HG02852 (cell line): ENCODE measurements at regions not wholly inside any gene's neighbourhood (a gene's known extent, or its start where the extent isn't known, plus 50 kb on each side); places are given as distances from the start of the nearest gene placed in this dataset.

Experiments used
- ATAC-seq: cut with Tn5 transposase; IDR thresholded peaks from one replicate; pipeline ENCODE4 v1.9.1; 2021; ENCODE audit warnings: mild to moderate bottlenecking, moderate library complexity; ENCODE audit not compliant: unreplicated experiment

- no peak for ATAC-seq
Observed at GRCh38 chr12:97173688-97174410, 266.8 kb downstream of the NEDD1 start.

DNA sequence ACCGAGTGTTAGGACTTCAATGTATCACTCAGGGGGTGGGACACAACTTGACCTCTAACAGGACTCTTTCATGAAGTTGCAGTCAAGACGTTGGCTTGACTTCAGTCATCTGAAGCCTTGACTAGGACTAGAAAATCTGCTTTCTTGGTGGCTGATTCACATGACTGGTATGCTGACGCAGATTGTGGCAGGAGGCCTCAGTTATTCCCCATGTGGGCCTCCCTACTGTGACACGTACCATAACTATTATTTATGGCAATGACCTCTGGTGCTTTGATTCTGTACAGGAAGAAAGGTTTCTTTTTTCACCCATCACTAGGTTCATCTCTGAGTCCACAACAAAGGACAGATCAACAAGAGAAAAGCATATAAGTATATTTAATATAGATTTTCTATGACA is 270.4 kb downstream of the NEDD1 start:
- no peak for ATAC-seq

DNA sequence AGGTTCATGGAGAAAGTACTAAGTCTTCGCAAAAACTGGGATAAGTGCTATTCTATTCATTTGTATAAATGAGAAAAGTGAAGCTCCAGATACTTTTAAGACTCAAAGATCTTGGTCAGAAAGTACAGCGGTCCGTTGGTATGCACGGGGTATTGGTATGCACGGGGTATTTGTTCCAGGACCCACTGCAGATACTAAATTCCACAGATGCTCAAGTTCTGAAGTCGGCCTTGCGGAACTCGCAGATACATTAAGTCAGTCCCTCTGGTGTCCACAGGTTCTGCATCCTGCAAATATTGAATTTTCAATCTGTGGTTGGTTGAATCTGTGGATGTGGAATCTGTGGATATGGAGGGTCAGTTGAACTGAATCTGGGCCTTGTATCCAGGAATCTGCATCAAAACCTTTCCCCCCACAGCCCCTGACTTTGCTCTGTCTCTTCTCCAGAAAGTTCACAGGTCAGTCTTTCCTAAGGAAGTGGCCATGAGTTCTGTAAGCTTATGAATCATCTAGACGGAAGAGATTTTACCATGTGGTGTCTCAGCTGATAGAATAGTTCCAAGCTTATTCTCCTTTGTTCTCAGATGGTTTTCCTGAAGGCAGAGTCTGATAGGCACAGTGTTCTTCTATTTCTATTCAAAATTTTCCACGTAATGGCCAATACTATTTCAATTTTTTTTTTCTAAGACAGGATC is 274.7 kb downstream of the NEDD1 start:
- ATAC-seq: no peak

- no peak for ATAC-seq
Observed at GRCh38 chr12:97182769-97183168, 275.7 kb downstream of the NEDD1 start.

DNA sequence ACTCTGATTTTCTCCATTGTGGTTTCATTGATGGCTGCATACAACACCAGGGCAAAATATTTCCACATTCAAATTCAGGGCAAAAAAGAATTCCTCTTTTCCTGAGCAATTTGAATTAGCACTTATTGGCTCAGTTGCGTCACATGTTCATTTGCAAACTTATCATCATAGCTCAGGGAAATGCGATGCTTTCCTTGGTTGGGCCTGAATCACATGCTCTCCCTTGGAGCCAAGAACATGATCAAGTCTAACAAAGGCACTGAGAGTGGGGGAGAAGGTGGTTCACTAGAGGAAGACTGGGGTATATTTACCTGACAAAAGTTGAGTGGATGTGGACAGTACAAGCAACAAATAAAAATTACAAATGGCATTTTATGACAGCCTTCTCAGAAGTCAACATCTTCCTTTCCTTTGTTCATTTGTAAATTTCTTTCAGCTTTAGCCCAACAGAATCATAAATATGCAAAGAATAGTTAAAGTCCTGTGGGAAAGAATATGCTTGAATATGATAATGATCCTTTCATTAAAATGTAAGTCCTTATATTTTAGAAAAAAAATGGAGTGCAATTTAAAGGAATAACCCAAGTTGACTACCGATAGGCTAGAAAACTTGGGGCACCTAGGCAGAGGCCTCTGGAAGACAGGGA is 277.2 kb downstream of the NEDD1 start:
- ATAC-seq: no peak

GRCh38 chr12:97185567-97185966 is 277.0 kb upstream of the RMST start:
- no peak for ATAC-seq

GRCh38 chr12:97194546-97194945 is 268.1 kb upstream of the RMST start:
- ATAC-seq: no peak

GRCh38 chr12:97200181-97200580 is 262.4 kb upstream of the RMST start:
- ATAC-seq: no peak

GRCh38 chr12:97203408-97203807 is 259.2 kb upstream of the RMST start:
- ATAC-seq: no peak

GRCh38 chr12:97209997-97210396 is 252.6 kb upstream of the RMST start:
- ATAC-seq: no peak

GRCh38 chr12:97211416-97211930 is 251.1 kb upstream of the RMST start:
- ATAC-seq: no peak

DNA sequence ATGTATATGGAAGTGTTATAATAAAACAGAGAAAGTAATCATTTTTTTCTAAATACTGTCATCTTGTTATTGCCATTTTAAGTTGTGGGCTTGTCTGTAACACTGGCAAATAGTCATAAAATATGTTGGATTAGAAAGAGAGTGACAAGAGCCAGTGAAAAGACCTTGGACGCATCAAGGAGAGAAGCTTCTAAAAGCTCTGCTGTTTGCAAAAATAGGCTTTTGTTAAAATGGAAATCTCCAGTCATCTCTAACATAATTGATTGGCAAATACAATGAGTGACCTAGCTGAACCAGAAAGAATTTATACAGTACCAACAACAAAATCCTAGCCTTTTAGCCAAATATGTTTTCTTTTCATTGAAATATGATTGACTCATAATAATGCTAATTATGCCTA is 245.8 kb upstream of the RMST start:
- no peak for ATAC-seq

DNA sequence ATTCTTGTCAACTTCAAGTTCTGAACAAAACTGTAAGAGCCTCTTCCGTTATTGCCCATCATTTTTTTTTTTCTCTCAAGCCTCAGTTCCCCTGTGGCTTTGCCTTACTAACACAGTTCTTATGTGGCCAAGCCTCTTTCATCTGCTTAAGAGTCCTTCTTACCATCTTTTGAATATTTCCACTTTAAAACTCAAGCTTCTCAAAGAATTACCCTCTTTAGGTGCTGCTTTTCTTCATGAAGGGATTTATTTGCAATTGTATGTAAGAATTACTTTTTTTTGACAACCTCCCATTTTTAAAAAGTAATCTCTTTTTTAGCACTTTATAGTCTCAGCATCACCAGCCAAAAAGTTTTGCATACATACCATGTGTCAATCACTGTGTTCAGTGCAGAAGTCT is 240.2 kb upstream of the RMST start:
- no peak for ATAC-seq

DNA sequence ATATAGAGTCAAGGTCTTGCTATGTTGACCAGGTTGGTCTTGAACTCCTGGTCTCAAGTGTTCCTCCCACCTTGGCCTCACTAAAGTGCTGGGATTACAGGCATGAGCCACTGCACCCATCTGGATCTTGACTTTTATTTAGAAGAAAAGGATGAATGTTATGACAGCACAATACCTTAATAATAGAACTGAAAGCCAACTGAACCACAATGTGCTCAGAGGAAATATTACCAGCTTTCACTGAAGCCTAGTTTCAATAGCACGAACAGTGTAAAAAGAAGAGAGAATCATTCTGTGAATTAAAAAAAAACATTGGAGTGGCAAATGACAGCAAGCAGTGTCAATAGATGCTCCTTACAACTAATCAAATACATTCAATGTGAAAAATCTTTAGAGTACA is 239.2 kb upstream of the RMST start:
- peak; percentile 76 for ATAC-seq

- ATAC-seq: no peak
Observed at GRCh38 chr12:97229004-97229403, 233.6 kb upstream of the RMST start.

- no peak for ATAC-seq
Observed at GRCh38 chr12:97235102-97235501, 227.5 kb upstream of the RMST start.

DNA sequence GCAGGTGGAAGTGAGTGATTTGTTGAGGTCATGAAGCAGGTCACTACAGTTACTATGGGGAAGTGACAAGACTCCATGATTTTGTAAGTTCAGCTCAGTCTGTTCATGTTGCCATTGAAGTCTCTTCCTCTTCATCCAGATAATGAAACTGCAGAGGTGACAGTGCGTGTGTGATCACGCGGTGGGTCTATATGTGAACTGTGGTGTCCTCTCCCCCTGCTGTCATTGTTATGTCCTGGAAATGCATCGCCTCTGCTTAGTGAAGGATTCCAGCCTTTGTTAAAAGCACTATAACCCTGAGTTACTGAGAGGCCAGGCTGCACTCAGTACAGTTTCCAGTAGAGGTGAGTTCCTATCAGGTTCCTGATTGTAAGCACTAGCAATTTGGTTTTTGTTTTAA is 216.2 kb upstream of the RMST start:
- no peak for ATAC-seq

DNA sequence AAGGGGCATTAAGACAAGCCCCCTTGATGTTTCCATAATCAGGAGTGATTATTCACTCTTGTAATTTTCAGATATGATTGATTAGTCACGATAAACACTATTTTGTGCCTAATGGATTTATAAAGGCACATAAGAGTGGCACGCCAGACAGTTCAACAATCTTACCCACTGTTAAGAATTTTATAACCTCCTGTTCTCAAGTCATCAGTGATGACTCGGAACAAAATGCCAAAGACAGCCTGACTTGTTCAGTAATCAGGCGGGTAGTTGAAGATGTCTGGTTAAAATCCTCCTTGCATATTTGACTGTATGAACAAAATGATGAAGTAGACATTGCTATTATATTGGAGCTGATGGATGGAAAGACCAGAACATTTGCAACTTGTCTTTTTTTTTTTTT is 212.1 kb upstream of the RMST start:
- no peak for ATAC-seq

GRCh38 chr12:97257726-97258125 is 204.9 kb upstream of the RMST start:
- no peak for ATAC-seq

DNA sequence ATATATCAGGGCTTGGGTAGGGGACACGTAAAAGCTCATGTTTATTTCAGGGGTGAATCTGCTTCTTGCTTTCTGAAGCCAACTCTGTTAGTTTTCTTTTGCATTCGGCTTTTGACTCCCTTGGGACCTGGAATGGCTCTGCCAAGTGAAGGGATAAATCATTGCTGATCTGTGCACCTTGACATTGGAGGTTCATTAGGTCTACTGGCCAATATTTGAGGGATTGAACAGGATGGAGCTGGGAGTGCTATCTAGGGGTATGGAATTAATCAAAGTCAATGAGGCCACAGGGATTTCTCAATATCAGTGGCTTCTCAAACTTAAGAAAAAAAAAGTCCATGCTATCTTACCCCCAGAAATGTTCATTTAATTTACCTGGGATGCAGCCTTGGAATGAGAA is 203.5 kb upstream of the RMST start:
- ATAC-seq: no peak

DNA sequence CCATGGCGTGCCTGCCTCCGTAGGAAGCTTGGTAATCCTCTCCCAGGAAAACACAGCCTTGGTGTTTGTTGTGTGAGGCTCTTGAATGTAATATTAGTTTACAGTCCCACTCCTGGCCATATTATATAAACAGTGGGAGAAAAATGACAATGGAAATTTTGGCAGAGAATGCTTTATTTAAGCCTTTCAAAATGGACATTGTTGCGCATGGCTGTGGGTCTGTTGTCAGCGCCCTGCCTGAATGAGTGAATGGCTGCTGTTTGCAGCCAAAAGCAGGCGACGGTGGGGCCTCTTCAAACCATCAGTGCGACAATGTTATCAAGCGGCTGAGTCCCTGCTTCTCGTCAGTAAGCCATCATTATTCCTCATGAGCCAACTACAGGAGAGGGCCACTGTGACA is 201.8 kb upstream of the RMST start:
- no peak for ATAC-seq

DNA sequence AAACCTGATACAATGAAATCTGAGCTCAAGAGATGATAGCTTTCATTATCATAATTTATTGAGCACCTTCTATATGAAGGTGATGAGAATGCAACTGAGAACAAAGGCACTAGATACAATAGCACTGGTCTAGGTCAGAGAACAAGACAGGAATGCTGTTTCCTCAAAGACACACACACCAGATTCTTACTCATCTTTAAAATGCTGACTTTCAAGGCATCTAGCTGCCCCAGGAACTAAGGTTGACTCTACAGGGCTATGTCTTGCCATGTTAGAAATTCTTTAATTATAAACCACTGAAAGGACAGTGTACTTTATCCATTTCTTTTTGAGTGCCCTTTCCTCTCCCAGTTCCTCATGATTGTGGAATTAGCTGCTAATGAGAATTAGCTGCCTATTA is 195.4 kb upstream of the RMST start:
- no peak for ATAC-seq
